Astrocyte (in vitro differentiated cells and primary cell): ENCODE measurements at regions not wholly inside any gene's neighbourhood (a gene's known extent, or its start where the extent isn't known, plus 50 kb on each side); places are given as distances from the start of the nearest gene placed in this dataset.

Source experiments
- DNase-seq: peaks from one replicate; pipeline ENCODE4 v3.0.0-alpha.2; 2010; ENCODE audit warnings: low read depth
- FAIRE-seq: peaks from 2 replicates; lab custom pipeline; 2011; peaks lifted over from hg19 to GRCh38; lab: Jason Lieb, UNC
- H2AFZ ChIP-seq: 2 replicates; pipeline ENCODE4 v1.6.0; 2012; ENCODE audit warnings: low read depth, low read length, inconsistent platforms
- H3K27ac ChIP-seq: 2 replicates; pipeline ENCODE4 v1.5.1; 2011; ENCODE audit warnings: low read depth, low read length, inconsistent platforms
- H3K27me3 ChIP-seq: 2 replicates; pipeline ENCODE4 v1.6.0; 2011; ENCODE audit warnings: low read length, inconsistent platforms; ENCODE audit not compliant: insufficient read depth
- H3K36me3 ChIP-seq: 2 replicates; pipeline ENCODE4 v1.5.1; 2011; ENCODE audit warnings: low read length, inconsistent platforms; ENCODE audit not compliant: insufficient read depth
- H3K4me1 ChIP-seq: 2 replicates; pipeline ENCODE4 v1.5.1; 2011; ENCODE audit warnings: low read length, inconsistent platforms; ENCODE audit not compliant: insufficient read depth
- H3K4me2 ChIP-seq: 2 replicates; pipeline ENCODE4 v1.6.0; 2012; ENCODE audit warnings: low read length, inconsistent platforms
- H3K4me3 ChIP-seq: 2 replicates; pipeline ENCODE4 v1.5.1; 2011; ENCODE audit warnings: low read depth, mild to moderate bottlenecking, low read length, inconsistent platforms; ENCODE audit not compliant: insufficient read depth
- H3K79me2 ChIP-seq: 2 replicates; pipeline ENCODE4 v1.6.0; 2012; ENCODE audit warnings: mild to moderate bottlenecking, low read length, inconsistent platforms; ENCODE audit not compliant: insufficient read depth
- H3K9ac ChIP-seq: 2 replicates; pipeline ENCODE4 v1.6.0; 2012; ENCODE audit warnings: mild to moderate bottlenecking, low read length, inconsistent platforms
- H3K9me3 ChIP-seq: 2 replicates; pipeline ENCODE4 v1.5.1; 2012; ENCODE audit warnings: low read depth, mild to moderate bottlenecking, low read length, inconsistent platforms; ENCODE audit not compliant: insufficient read depth
- H4K20me1 ChIP-seq: 2 replicates; pipeline ENCODE4 v1.6.0; 2012; ENCODE audit warnings: low read length, inconsistent platforms; ENCODE audit not compliant: insufficient read depth
- H3K27ac Mint-ChIP-seq: one replicate; pipeline ENCODE4 v1.8.0; 2021; ENCODE audit warnings: mild to moderate bottlenecking, mixed read lengths; ENCODE audit not compliant: unreplicated experiment
- H3K27me3 Mint-ChIP-seq: one replicate; pipeline ENCODE4 v1.8.0; 2021; ENCODE audit warnings: low read depth, mixed read lengths; ENCODE audit not compliant: unreplicated experiment
- H3K36me3 Mint-ChIP-seq: one replicate; pipeline ENCODE4 v1.8.0; 2021; ENCODE audit warnings: low read depth, mixed read lengths; ENCODE audit not compliant: unreplicated experiment
- H3K4me1 Mint-ChIP-seq: one replicate; pipeline ENCODE4 v1.8.0; 2021; ENCODE audit warnings: low read depth, mixed read lengths; ENCODE audit not compliant: unreplicated experiment
- H3K4me3 Mint-ChIP-seq: one replicate; pipeline ENCODE4 v1.8.0; 2021; ENCODE audit warnings: mild to moderate bottlenecking, moderate library complexity, mixed read lengths; ENCODE audit not compliant: unreplicated experiment
- H3K9me3 Mint-ChIP-seq: one replicate; pipeline ENCODE4 v1.8.0; 2021; ENCODE audit warnings: mild to moderate bottlenecking, mixed read lengths; ENCODE audit not compliant: unreplicated experiment
- EZH2 ChIP-seq: IDR thresholded peaks from 2 replicates; pipeline ENCODE4 v1.6.1; 2012; ENCODE audit warnings: mild to moderate bottlenecking, low read length, inconsistent platforms; ENCODE audit not compliant: insufficient read depth
- TF ChIP-seq, protein P1 (sequence below): IDR thresholded peaks from 2 replicates; pipeline ENCODE4 v1.5.1; 2011; ENCODE audit warnings: low read depth, mild to moderate bottlenecking, inconsistent platforms, low read length, moderate library complexity; ENCODE audit not compliant: insufficient read depth

DNA sequence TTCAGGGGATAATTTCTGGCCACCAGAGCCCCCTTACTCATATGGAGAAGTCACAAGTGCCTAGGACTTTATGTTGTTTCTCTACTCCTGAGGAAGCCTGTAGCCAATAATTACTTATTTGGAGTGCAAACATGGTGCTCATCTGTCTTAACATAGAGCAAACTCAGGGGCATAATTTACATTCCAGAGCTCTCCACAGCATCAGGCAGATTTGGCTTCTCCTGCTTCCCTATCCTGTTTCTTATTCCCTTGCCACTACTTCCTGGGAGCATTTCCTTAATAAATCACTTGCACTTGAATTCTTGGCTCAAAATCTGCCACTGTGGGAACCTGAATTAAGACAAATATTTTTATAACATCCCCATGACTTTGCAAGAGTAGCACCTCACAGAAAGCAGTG lies 960.9 kb downstream of the SOCS6 start:
- H3K27ac ChIP-seq = no peak overlapping the region
- H3K27me3 Mint-ChIP-seq = no peaks in the 10 kb centered on the region
- no peak overlapping the region for H3K9ac ChIP-seq
- no peaks in the 10 kb centered on the region for H3K9me3 ChIP-seq
- no peaks in the 10 kb centered on the region for H4K20me1 ChIP-seq
- no peak overlapping the region for H2AFZ ChIP-seq
- FAIRE-seq (no peak), DNase-seq (no peak)
- H3K4me2 ChIP-seq = no peak overlapping the region
- TF ChIP-seq, protein P1, sequence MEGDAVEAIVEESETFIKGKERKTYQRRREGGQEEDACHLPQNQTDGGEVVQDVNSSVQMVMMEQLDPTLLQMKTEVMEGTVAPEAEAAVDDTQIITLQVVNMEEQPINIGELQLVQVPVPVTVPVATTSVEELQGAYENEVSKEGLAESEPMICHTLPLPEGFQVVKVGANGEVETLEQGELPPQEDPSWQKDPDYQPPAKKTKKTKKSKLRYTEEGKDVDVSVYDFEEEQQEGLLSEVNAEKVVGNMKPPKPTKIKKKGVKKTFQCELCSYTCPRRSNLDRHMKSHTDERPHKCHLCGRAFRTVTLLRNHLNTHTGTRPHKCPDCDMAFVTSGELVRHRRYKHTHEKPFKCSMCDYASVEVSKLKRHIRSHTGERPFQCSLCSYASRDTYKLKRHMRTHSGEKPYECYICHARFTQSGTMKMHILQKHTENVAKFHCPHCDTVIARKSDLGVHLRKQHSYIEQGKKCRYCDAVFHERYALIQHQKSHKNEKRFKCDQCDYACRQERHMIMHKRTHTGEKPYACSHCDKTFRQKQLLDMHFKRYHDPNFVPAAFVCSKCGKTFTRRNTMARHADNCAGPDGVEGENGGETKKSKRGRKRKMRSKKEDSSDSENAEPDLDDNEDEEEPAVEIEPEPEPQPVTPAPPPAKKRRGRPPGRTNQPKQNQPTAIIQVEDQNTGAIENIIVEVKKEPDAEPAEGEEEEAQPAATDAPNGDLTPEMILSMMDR = no peak
- TF ChIP-seq EZH2 = no peak
- H3K36me3 Mint-ChIP-seq = no peaks in the 10 kb centered on the region
- no peaks in the 10 kb centered on the region for H3K27me3 ChIP-seq
- H3K9me3 Mint-ChIP-seq = peaks cover 2% of the 10 kb centered on the region
- H3K4me3 ChIP-seq = no peak overlapping the region
- H3K27ac Mint-ChIP-seq = no peak overlapping the region
- no peaks in the 10 kb centered on the region for H3K36me3 ChIP-seq
- no peaks in the 10 kb centered on the region for H3K4me1 ChIP-seq
- H3K79me2 ChIP-seq = no peaks in the 10 kb centered on the region
- no peaks in the 10 kb centered on the region for H3K4me1 Mint-ChIP-seq
- H3K4me3 Mint-ChIP-seq = no peak overlapping the region

DNA sequence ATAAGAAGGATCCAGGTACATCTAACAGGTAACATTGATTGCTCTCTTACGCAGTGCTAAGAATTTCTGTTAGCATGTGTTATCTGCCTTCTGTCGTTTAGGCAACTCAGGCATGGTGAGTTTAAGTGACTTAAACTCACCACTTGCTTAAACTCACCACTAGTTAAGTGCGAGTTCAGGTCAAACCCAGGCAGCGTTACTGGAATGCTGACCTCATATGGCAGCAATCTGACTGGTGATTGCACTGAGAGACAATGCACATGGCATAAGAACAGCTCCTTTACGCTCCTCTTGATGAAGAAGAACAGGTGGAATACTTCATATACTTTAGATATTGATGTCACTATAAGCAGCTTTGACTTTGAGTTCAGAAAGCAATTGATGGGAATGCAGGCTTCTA lies 954.1 kb downstream of the SOCS6 start:
- H3K4me1 ChIP-seq = no peaks in the 10 kb centered on the region
- H3K9me3 Mint-ChIP-seq = no peaks in the 10 kb centered on the region
- no peak overlapping the region for H3K4me3 Mint-ChIP-seq
- FAIRE-seq (no peak), DNase-seq (no peak)
- no peak overlapping the region for H3K27ac ChIP-seq
- no peak overlapping the region for H3K4me3 ChIP-seq
- H3K9ac ChIP-seq = no peak overlapping the region
- H3K27ac Mint-ChIP-seq = no peak overlapping the region
- TF ChIP-seq, protein P1 = no peak
- TF ChIP-seq EZH2 = no peak
- no peaks in the 10 kb centered on the region for H3K36me3 Mint-ChIP-seq
- no peak overlapping the region for H2AFZ ChIP-seq
- H3K27me3 Mint-ChIP-seq = no peaks in the 10 kb centered on the region
- no peaks in the 10 kb centered on the region for H3K9me3 ChIP-seq
- H4K20me1 ChIP-seq = no peaks in the 10 kb centered on the region
- no peak overlapping the region for H3K4me2 ChIP-seq
- no peaks in the 10 kb centered on the region for H3K36me3 ChIP-seq
- H3K27me3 ChIP-seq = no peaks in the 10 kb centered on the region
- no peaks in the 10 kb centered on the region for H3K79me2 ChIP-seq
- no peaks in the 10 kb centered on the region for H3K4me1 Mint-ChIP-seq

DNA sequence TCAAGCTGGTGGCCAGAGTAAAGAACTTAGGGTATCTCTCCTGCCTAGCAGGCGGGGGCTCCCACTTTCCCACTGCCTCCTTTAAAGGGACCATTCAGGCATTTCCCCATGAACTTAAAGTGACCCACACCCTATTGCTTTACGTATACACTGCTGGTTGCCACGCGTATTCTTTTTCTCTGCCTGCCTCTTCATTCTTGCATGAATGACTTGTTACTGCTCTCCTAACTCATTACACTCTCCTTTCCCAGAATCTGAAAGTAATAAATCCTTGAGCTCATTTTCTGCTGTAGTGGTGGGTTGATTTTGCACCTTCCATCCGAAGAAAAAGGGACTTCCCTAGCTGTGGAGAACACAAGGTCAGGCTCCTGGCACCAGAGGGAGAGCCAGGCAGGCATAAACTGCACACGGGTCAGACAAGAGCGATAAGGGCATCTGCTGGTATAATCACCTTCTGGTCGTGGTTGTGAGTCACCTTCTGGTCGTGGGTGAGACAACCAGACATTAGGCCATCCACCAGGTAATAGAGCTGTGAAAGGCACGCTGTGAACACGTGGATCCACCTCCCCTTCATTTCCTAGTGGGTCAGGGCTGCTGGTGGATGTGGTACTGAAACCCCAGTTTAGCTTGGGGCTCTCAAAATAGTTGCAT lies 950.3 kb downstream of the SOCS6 start:
- peaks cover 2% of the 10 kb centered on the region for H3K9me3 Mint-ChIP-seq
- no peaks in the 10 kb centered on the region for H3K4me1 Mint-ChIP-seq
- no peaks in the 10 kb centered on the region for H3K27me3 ChIP-seq
- no peak overlapping the region for H3K4me3 ChIP-seq
- no peaks in the 10 kb centered on the region for H4K20me1 ChIP-seq
- H3K27ac Mint-ChIP-seq = no peak overlapping the region
- H3K36me3 Mint-ChIP-seq = no peaks in the 10 kb centered on the region
- no peak for DNase-seq
- no peak overlapping the region for H2AFZ ChIP-seq
- H3K27ac ChIP-seq = no peak overlapping the region
- H3K27me3 Mint-ChIP-seq = no peaks in the 10 kb centered on the region
- no peak for FAIRE-seq
- no peak overlapping the region for H3K9ac ChIP-seq
- no peaks in the 10 kb centered on the region for H3K79me2 ChIP-seq
- no peak overlapping the region for H3K4me2 ChIP-seq
- H3K9me3 ChIP-seq = no peaks in the 10 kb centered on the region
- no peaks in the 10 kb centered on the region for H3K36me3 ChIP-seq
- H3K4me3 Mint-ChIP-seq = no peak overlapping the region
- no peaks in the 10 kb centered on the region for H3K4me1 ChIP-seq
- TF ChIP-seq, protein P1 = no peak
- TF ChIP-seq EZH2 = no peak
